Erythroblast (primary cell): ENCODE measurements at regions not wholly inside any gene's neighbourhood (a gene's known extent, or its start where the extent isn't known, plus 50 kb on each side); places are given as distances from the start of the nearest gene placed in this dataset.

Experiments used
- GATA1 ChIP-seq: IDR thresholded peaks from 2 replicates; pipeline ENCODE4 v1.6.1; 2011; ENCODE audit warnings: low read depth, mild to moderate bottlenecking, control low read depth, low read length, moderate library complexity
- POLR2A ChIP-seq: IDR thresholded peaks from 2 replicates; pipeline ENCODE4 v1.6.1; 2011; ENCODE audit warnings: mild to moderate bottlenecking, low read length

GRCh38 chr12:43112101-43112920, 439.7 kb downstream of the ADAMTS20 start:
- TF ChIP-seq POLR2A (no peak), GATA1 (no peak)
